ENCODE measurements at regions not wholly inside any gene's neighbourhood (a gene's known extent, or its start where the extent isn't known, plus 50 kb on each side); places are given as distances from the start of the nearest gene placed in this dataset.

DNA sequence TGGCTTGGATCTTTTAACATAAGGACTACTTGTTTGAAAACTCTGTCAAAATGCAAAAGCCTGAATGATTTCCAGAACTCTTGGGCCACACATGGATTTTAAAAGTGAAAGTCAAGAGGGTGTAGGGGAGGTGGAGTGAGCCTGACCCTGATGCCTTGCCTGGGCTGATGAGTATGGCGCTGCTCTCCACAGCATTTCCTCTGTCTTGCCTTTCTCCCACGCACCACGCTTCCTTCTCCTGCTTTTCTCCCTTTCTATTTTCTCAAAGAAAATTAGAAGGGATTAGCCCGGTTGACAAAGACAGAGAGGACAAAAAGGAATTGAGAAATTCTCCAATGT lies 207.0 kb upstream of the CCDC68 start:
- no peaks in the 10 kb centered on the region for H3K4me1 Mint-ChIP-seq (ENCODE audit: low read depth)
- no peaks in the 10 kb centered on the region for H3K36me3 Mint-ChIP-seq (ENCODE audit: low read depth)
- H3K9me3 Mint-ChIP-seq (ENCODE audit: low read depth) = peaks cover 3% of the 10 kb centered on the region
- H3K4me3 Mint-ChIP-seq (ENCODE audit: unreplicated experiment) = no peak overlapping the region
- no peak for DNase-seq (ENCODE audit: low spot score)
- H3K27ac Mint-ChIP-seq (ENCODE audit: unreplicated experiment) = no peak overlapping the region
- TF ChIP-seq, protein P1, sequence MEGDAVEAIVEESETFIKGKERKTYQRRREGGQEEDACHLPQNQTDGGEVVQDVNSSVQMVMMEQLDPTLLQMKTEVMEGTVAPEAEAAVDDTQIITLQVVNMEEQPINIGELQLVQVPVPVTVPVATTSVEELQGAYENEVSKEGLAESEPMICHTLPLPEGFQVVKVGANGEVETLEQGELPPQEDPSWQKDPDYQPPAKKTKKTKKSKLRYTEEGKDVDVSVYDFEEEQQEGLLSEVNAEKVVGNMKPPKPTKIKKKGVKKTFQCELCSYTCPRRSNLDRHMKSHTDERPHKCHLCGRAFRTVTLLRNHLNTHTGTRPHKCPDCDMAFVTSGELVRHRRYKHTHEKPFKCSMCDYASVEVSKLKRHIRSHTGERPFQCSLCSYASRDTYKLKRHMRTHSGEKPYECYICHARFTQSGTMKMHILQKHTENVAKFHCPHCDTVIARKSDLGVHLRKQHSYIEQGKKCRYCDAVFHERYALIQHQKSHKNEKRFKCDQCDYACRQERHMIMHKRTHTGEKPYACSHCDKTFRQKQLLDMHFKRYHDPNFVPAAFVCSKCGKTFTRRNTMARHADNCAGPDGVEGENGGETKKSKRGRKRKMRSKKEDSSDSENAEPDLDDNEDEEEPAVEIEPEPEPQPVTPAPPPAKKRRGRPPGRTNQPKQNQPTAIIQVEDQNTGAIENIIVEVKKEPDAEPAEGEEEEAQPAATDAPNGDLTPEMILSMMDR (IDR thresholded peaks at IDR 0.05) = no peak
- H3K27me3 Mint-ChIP-seq (ENCODE audit: low read depth) = no peaks in the 10 kb centered on the region

DNA sequence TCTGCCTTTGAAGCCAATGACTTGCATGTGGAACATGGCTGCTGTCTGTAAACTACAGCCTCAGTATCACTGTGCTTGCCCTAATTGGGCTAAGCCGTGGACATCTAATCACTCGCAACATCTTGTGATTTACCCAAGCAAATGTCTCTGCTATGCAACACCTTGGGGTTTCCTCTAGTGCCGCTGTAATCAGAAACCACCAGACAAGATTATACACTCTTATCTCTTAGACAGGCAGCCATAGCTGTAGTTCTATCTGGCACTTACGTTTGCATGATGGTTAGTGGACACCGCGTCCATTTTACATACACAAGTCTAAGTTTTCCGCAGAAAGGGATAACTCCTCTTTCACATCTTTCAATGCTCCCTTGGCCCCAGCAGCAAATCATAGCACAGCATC lies 204.3 kb upstream of the CCDC68 start:
- TF ChIP-seq, protein P1 (IDR thresholded peaks at IDR 0.05) = no peak
- Mint-ChIP-seq H3K27me3 (ENCODE audit: low read depth) (no peaks in the 10 kb centered on the region), H3K36me3 (ENCODE audit: low read depth) (no peaks in the 10 kb centered on the region), H3K4me3 (ENCODE audit: unreplicated experiment) (no peak overlapping the region), H3K27ac (ENCODE audit: unreplicated experiment) (no peak overlapping the region), H3K4me1 (ENCODE audit: low read depth) (no peaks in the 10 kb centered on the region), H3K9me3 (ENCODE audit: low read depth) (no peaks in the 10 kb centered on the region)
- no peak for DNase-seq (ENCODE audit: low spot score)

- Mint-ChIP-seq H3K36me3 (ENCODE audit: low read depth) (no peaks in the 10 kb centered on the region), H3K27ac (ENCODE audit: unreplicated experiment) (no peak overlapping the region), H3K27me3 (ENCODE audit: low read depth) (no peaks in the 10 kb centered on the region), H3K9me3 (ENCODE audit: low read depth) (no peaks in the 10 kb centered on the region), H3K4me1 (ENCODE audit: low read depth) (no peaks in the 10 kb centered on the region), H3K4me3 (ENCODE audit: unreplicated experiment) (no peak overlapping the region)
- no peak for DNase-seq (ENCODE audit: low spot score)
- TF ChIP-seq, protein P1 (IDR thresholded peaks at IDR 0.05) = no peak
Observed at GRCh38 chr18:55161916-55162315, 202.7 kb upstream of the CCDC68 start.

GRCh38 chr18:55159027-55159426 lies 199.8 kb upstream of the CCDC68 start:
- Mint-ChIP-seq H3K4me3 (ENCODE audit: unreplicated experiment) (no peak overlapping the region), H3K27me3 (ENCODE audit: low read depth) (no peaks in the 10 kb centered on the region), H3K36me3 (ENCODE audit: low read depth) (no peaks in the 10 kb centered on the region), H3K4me1 (ENCODE audit: low read depth) (no peaks in the 10 kb centered on the region), H3K9me3 (ENCODE audit: low read depth) (no peaks in the 10 kb centered on the region), H3K27ac (ENCODE audit: unreplicated experiment) (no peak overlapping the region)
- TF ChIP-seq, protein P1 (IDR thresholded peaks at IDR 0.05) = no peak
- no peak for DNase-seq (ENCODE audit: low spot score)

GRCh38 chr18:55158570-55158969 lies 199.3 kb upstream of the CCDC68 start:
- Mint-ChIP-seq H3K27ac (ENCODE audit: unreplicated experiment) (no peak overlapping the region), H3K4me3 (ENCODE audit: unreplicated experiment) (no peak overlapping the region), H3K36me3 (ENCODE audit: low read depth) (no peaks in the 10 kb centered on the region), H3K27me3 (ENCODE audit: low read depth) (no peaks in the 10 kb centered on the region), H3K9me3 (ENCODE audit: low read depth) (no peaks in the 10 kb centered on the region), H3K4me1 (ENCODE audit: low read depth) (no peaks in the 10 kb centered on the region)
- TF ChIP-seq, protein P1 (IDR thresholded peaks at IDR 0.05) = no peak
- DNase-seq (ENCODE audit: low spot score) = no peak
